HG02840 (cell line): ENCODE measurements at regions not wholly inside any gene's neighbourhood (a gene's known extent, or its start where the extent isn't known, plus 50 kb on each side); places are given as distances from the start of the nearest gene placed in this dataset.
"Not testable (repeated sequence)": the region's sequence is repeated elsewhere in the genome, so short reads cannot be mapped to it uniquely, and the experiment has no call there.

Source experiments
- ATAC-seq: cut with Tn5 transposase; IDR thresholded peaks from one replicate; pipeline ENCODE4 v1.9.1; 2021; ENCODE audit warnings: mild to moderate bottlenecking, moderate library complexity, moderate number of reproducible peaks; ENCODE audit not compliant: unreplicated experiment, low FRiP score

DNA sequence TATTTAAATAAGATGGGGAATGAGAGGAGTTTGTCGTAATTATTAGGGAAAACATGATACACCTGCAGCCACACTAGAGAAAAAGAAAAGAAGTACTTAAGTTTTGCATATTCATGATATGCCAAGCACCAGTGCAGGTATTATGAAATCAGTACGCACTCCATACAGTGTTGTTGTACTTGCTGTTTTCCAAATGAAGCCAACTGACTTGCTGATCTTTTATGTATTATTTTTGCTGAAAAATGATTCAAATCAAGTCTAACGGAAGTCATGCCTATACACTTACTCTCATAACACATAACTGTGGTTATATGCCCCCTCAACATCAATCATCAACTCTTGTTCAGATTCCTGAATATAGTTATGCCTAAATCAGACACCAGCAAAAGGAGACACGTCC lies 584.9 kb upstream of the EYS start:
- ATAC-seq = no peak

GRCh38 chr6:66289889-66290288 lies 582.9 kb upstream of the EYS start:
- no peak for ATAC-seq

GRCh38 chr6:66278115-66278514 lies 571.1 kb upstream of the EYS start:
- ATAC-seq = no peak

GRCh38 chr6:66277400-66277799 lies 570.4 kb upstream of the EYS start:
- ATAC-seq = no peak

DNA sequence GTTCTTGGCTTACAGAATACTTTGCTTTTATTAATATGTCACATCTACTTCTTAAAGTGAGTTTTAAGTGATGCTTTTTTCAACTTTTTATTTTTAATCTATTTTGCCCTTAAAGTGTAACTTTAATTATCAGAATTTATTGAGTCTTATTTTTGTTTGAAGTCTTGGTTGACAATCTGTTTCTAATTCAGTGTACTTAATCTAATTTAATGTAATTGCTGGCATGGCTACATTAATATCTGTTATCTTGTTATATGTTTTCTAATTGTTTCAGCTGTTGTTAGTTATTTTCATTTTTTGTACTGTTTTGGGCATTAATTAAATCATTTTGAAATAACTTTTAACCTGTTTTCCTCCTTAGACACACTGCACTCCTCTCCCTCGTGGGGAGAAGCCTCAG lies 558.7 kb upstream of the EYS start:
- no peak for ATAC-seq

- ATAC-seq = no peak
Observed at GRCh38 chr6:66264376-66264775, 557.4 kb upstream of the EYS start.

DNA sequence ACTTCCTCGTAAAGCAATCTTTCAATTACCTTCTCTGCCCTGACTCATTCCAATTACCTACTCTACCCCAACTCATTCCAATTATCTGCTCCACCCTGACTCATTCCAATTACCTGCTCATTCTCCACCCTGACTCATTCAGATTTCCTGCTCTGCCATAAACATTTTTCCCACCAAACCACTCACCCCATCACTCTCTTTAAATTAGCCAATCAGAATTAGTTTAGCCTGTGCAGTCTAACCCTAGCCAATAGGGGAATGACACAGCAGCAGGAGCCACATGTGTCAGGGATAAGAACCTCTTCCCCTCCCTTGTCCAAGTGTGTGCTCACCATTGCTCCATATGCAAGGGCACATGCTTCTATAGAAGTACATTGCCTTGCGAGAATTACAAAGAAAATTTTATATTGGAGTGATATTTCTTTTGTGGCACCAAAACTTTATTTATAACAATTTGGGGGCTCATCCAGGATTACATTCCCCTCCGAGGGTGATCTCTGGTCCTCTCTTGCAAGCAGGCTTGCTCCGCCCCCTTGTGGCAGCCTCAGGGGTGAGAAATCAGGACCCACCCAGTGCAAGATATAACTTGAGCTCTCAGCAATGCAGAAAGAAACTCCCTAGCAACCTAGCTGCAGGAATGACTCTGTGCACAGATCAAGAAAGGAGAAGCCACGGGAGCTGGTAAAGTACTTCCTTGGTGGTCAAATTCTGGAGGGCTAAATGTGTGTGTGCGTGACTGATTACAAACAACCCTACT lies 551.9 kb upstream of the EYS start:
- not testable (repeated sequence) for ATAC-seq

GRCh38 chr6:66245231-66245630 lies 538.2 kb upstream of the EYS start:
- ATAC-seq = no peak

DNA sequence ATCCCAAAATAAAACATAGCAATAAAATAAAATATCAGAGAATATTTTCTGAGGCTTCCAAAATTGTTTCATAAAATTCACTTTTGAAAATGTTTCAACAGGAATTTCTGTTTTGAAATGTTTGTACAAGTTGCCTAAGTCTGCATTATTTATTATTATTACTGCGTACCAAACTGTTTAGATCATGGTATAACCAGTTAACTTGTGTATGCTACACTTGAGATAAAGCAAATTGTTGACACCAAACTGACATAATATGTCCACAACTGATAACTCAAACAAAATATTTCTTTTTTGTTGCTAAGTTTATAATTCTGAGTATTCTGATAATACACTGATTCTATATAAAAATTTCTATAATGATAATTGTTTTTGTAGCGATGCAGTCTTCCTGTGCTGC lies 531.8 kb upstream of the EYS start:
- no peak for ATAC-seq

- ATAC-seq = no peak
Observed at GRCh38 chr6:66232890-66233289, 525.9 kb upstream of the EYS start.

- ATAC-seq = no peak
Observed at GRCh38 chr6:66230591-66230990, 523.6 kb upstream of the EYS start.

DNA sequence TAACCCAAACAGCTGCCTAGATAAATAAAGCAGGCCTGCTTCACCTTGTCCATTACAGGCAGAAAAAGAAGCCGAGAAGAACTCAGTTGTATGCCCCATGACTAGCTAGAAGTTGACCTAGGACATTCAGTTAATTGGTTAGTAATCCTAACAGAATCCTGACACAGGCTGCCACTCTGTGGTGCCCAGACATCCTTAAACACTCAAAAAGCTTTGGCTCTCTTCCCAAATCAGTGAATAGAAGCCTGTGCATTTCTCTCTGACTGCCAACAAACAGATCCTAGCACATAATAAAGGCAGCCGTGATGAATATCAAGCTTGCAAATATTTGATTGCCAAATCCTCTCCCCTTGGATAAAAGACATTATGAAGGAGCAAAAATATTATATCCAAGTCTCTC lies 519.1 kb upstream of the EYS start:
- ATAC-seq = no peak

DNA sequence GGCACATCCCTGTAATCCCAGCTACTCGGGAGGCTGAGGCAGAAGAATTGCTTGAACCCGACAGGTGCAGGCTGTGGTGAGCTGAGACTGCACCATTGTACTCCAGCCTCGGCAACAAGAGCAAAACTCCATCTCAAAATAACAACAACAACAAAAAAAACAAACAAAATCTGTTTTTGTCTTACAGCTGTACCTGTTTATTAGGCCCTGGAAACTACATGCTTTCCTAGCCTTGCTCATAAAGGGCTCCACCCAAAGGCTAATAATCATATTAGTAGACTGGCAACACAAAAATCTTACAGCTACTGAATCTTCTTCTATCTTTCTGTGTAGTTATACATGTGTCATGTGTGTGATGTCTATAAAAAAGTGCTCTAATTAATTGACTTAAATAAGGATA lies 503.9 kb upstream of the EYS start:
- no peak for ATAC-seq

GRCh38 chr6:66200390-66200789 lies 493.4 kb upstream of the EYS start:
- ATAC-seq = no peak

GRCh38 chr6:66199171-66199570 lies 492.1 kb upstream of the EYS start:
- no peak for ATAC-seq

GRCh38 chr6:66198062-66198624 lies 491.1 kb upstream of the EYS start:
- ATAC-seq = no peak

DNA sequence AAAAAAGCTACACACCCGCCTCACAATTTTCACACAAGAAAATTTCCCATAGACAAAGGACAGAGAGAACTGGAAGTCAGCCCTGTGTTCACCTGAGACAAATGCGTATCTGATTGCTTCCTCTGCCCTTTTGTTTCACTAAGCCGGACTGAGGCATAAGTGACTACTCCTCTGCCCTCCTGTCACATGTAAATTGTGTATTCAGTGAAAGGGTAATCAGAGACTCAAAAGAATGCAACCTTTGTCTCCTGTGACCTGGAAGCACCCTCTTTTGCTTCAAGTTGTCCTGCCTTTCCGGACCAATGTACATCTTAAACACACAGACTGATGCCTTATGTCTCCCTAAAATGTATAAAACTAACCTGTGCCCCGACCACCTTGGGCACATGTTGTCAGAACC lies 483.8 kb upstream of the EYS start:
- no peak for ATAC-seq

- no peak for ATAC-seq
Observed at GRCh38 chr6:66189915-66190314, 482.9 kb upstream of the EYS start.

GRCh38 chr6:66186756-66187155 lies 479.7 kb upstream of the EYS start:
- ATAC-seq = no peak

GRCh38 chr6:66184091-66184490 lies 477.1 kb upstream of the EYS start:
- ATAC-seq = no peak

- ATAC-seq = no peak
Observed at GRCh38 chr6:66179361-66179760, 472.3 kb upstream of the EYS start.

DNA sequence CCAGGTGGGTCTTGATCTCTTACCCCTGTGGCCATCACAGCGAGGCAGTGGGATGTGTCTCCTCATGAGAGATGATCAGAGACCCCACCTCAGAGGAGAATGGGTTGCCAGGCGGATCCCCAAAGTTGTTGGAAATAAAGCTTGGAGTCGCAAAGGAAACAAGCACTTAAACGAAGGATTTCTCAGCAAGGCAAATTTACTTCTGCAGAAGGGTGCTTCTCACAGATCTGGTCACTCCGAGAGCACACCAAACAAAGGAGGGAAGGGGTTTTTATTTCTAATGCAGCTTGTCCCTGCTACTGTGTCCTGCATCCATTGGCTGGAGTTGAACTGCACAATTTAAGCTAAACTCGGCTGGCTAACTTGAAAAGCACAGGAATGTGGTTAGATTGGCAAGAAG lies 466.6 kb upstream of the EYS start:
- no peak for ATAC-seq
